ENCODE measurements at regions not wholly inside any gene's neighbourhood (a gene's known extent, or its start where the extent isn't known, plus 50 kb on each side); places are given as distances from the start of the nearest gene placed in this dataset.

- TF ChIP-seq CTCF (IDR thresholded peaks at IDR 0.05; ENCODE audit: poor library complexity) = no peak
- no peak for TF ChIP-seq EZH2 (IDR thresholded peaks at IDR 0.05; ENCODE audit: borderline replicate concordance)
These were observed 95.4 kb downstream of the ALG10B start for GRCh38 chr12:38411946-38412345.
